CD8-positive, alpha-beta memory T cell (primary cell): ENCODE measurements at regions not wholly inside any gene's neighbourhood (a gene's known extent, or its start where the extent isn't known, plus 50 kb on each side); places are given as distances from the start of the nearest gene placed in this dataset.

ENCODE experiments used
- CTCF ChIA-PET: fragments of 350-600 bp; sonication (Branson Sonifier 250); formaldehyde crosslinking; loops from one replicate; lab custom pipeline; 2021; ENCODE audit warnings: antibody characterized with exemption; lab: Charles Lee
- POLR2A ChIA-PET: fragments of 350-600 bp; sonication (Branson Sonifier 250); formaldehyde crosslinking; loops from one replicate; lab custom pipeline; 2021; ENCODE audit warnings: antibody characterized with exemption; lab: Charles Lee
- DNase-seq, 5 donors: peaks; one replicate each; pipeline versions ENCODE4 v3.0.0 to v3.0.0-alpha.2; 2020 to 2022; ENCODE audit warnings: mixed read lengths in 1 of 5
- H3K27ac ChIP-seq: one replicate; pipeline ENCODE4 v1.7.0; 2013; ENCODE audit warnings: low read depth, mild to moderate bottlenecking, low read length, moderate library complexity
- H3K27me3 ChIP-seq: 2 replicates; pipeline ENCODE4 v1.7.0; 2013; ENCODE audit warnings: low read length, mild to moderate bottlenecking; ENCODE audit not compliant: insufficient read depth, poor library complexity, severe bottlenecking
- H3K36me3 ChIP-seq: 2 replicates; pipeline ENCODE4 v1.7.0; 2013; ENCODE audit warnings: mild to moderate bottlenecking, low read length, moderate library complexity; ENCODE audit not compliant: insufficient read depth
- H3K4me1 ChIP-seq: 2 replicates; pipeline ENCODE4 v1.7.0; 2013; ENCODE audit warnings: mild to moderate bottlenecking, low read length, moderate library complexity; ENCODE audit not compliant: insufficient read depth
- H3K4me3 ChIP-seq: 2 replicates; pipeline ENCODE4 v1.7.0; 2013; ENCODE audit warnings: mild to moderate bottlenecking, low read length
- H3K9me3 ChIP-seq: 2 replicates; pipeline ENCODE4 v1.7.0; 2013; ENCODE audit warnings: mild to moderate bottlenecking, low read length
- H3K27ac Mint-ChIP-seq, 8 donors: one replicate each; pipeline ENCODE4 v1.8.0; 2020 to 2021; ENCODE audit warnings: mixed read lengths in 8 of 8, mild to moderate bottlenecking in 6 of 8, inconsistent platforms in 3 of 8, moderate library complexity in 3 of 8
- H3K27me3 Mint-ChIP-seq, 2 donors: one replicate each; pipeline ENCODE4 v1.8.0; 2020 to 2021; ENCODE audit warnings: mixed read lengths in 2 of 2, mild to moderate bottlenecking in 1 of 2, moderate library complexity in 1 of 2
- H3K36me3 Mint-ChIP-seq, 3 donors: one replicate each; pipeline ENCODE4 v1.8.0; 2020 to 2021; ENCODE audit warnings: mixed read lengths in 3 of 3, inconsistent platforms in 1 of 3, mild to moderate bottlenecking in 1 of 3
- H3K4me1 Mint-ChIP-seq, 3 donors: one replicate each; pipeline ENCODE4 v1.8.0; 2020 to 2021; ENCODE audit warnings: mixed read lengths in 3 of 3, inconsistent platforms in 1 of 3, mild to moderate bottlenecking in 1 of 3
- H3K4me3 Mint-ChIP-seq, 7 donors: one replicate each; pipeline ENCODE4 v1.8.0; 2020 to 2021; ENCODE audit warnings: mixed read lengths in 7 of 7, mild to moderate bottlenecking in 6 of 7, moderate library complexity in 4 of 7, inconsistent platforms in 2 of 7
- H3K9me3 Mint-ChIP-seq, 5 donors: one replicate each; pipeline ENCODE4 v1.8.0; 2020 to 2022; ENCODE audit warnings: mixed read lengths in 5 of 5, mild to moderate bottlenecking in 3 of 5, moderate library complexity in 2 of 5, inconsistent platforms in 1 of 5

DNA sequence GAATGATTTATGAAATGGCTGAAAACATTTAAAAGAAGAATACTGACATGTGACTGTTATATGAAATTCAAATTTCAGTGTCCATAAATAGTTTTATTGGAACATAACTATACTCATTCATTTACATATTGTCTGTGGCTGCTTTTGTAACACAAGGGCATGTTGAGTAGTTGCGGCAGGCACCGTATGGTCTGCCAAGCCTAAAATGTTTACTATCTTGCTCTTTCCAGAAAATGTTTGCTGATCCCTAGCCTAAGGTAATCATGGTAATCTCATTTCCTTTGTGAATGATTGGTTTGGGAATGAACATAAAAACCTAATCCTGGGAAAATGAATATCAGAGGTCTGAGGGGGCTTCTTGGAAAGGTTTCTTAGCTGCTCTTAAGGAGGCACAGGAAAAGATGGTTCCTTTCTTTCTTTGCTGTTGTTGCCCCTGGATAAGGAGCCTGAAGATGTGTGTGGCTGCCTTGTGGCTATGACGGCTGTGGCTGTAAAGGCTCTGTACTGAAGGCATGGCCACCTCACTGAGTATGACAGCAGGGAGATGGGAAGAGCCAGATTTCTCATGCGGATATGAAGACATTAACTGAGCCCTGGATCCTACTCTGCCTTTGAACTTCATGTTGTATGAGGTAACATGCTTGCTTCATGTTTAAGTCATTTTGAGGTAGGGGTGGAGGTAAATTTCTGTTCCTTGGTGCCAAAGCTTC, 419.4 kb upstream of the CLINT1 start:
- H3K36me3 Mint-ChIP-seq: no peaks in the 10 kb centered on the region
- no peaks in the 10 kb centered on the region for H3K9me3 Mint-ChIP-seq
- ChIA-PET CTCF (no interaction called here), POLR2A (no interaction called here)
- Histone ChIP-seq H3K4me3 (no peak overlapping the region), H3K27ac (no peak overlapping the region), H3K9me3 (no peaks in the 10 kb centered on the region), H3K36me3 (no peaks in the 10 kb centered on the region), H3K27me3 (no peaks in the 10 kb centered on the region), H3K4me1 (no peaks in the 10 kb centered on the region)
- DNase-seq: no peak
- H3K27me3 Mint-ChIP-seq: peaks cover 0 to 5% of the 10 kb centered on the region in 2 donors
- no peak overlapping the region for H3K4me3 Mint-ChIP-seq
- no peak overlapping the region for H3K27ac Mint-ChIP-seq
- no peaks in the 10 kb centered on the region for H3K4me1 Mint-ChIP-seq

- CTCF ChIA-PET: no interaction called here
- H3K9me3 Mint-ChIP-seq: no peaks in the 10 kb centered on the region
- Histone ChIP-seq H3K9me3 (no peaks in the 10 kb centered on the region), H3K27me3 (no peaks in the 10 kb centered on the region), H3K27ac (no peak overlapping the region), H3K4me3 (no peak overlapping the region), H3K4me1 (no peaks in the 10 kb centered on the region), H3K36me3 (no peaks in the 10 kb centered on the region)
- H3K4me3 Mint-ChIP-seq: no peak overlapping the region
- H3K4me1 Mint-ChIP-seq: no peaks in the 10 kb centered on the region
- no peak for DNase-seq
- POLR2A ChIA-PET: no interaction called here
- no peaks in the 10 kb centered on the region for H3K36me3 Mint-ChIP-seq
- no peak overlapping the region for H3K27ac Mint-ChIP-seq
- H3K27me3 Mint-ChIP-seq: peaks cover 0 to 2% of the 10 kb centered on the region in 2 donors
Observed at GRCh38 chr5:158277276-158277675, 418.3 kb upstream of the CLINT1 start.

DNA sequence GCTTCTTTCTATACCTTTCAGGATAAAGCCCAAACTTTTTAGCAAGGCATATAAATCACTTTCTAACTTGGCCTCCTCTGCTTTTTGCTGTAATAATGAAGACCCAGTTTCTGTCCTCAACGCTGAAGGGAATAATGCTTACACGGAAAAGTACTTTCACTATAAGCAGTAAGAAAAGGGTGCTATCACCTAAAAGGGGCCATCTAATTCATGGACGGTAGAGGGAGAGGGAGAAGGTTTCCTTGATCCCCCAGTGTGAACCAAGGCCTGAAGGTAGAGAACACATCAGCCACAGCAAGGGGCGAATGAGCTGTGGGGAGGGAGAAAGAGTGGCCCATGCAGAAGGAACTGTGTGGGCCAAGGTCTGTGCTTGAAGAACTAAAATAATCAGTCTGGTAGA, 417.7 kb upstream of the CLINT1 start:
- Histone ChIP-seq H3K4me1 (no peaks in the 10 kb centered on the region), H3K36me3 (no peaks in the 10 kb centered on the region), H3K4me3 (no peak overlapping the region), H3K27ac (no peak overlapping the region), H3K27me3 (no peaks in the 10 kb centered on the region), H3K9me3 (no peaks in the 10 kb centered on the region)
- no peaks in the 10 kb centered on the region for H3K4me1 Mint-ChIP-seq
- H3K27ac Mint-ChIP-seq: no peak overlapping the region
- H3K4me3 Mint-ChIP-seq: no peak overlapping the region
- CTCF ChIA-PET: no interaction called here
- DNase-seq: no peak
- H3K36me3 Mint-ChIP-seq: no peaks in the 10 kb centered on the region
- no peaks in the 10 kb centered on the region for H3K9me3 Mint-ChIP-seq
- POLR2A ChIA-PET: no interaction called here
- peaks cover 0 to 2% of the 10 kb centered on the region in 2 donors for H3K27me3 Mint-ChIP-seq

GRCh38 chr5:158275511-158275910, 416.6 kb upstream of the CLINT1 start:
- no peaks in the 10 kb centered on the region for H3K9me3 Mint-ChIP-seq
- no peaks in the 10 kb centered on the region for H3K36me3 ChIP-seq
- H3K4me3 ChIP-seq: no peak overlapping the region
- DNase-seq: no peak
- H3K9me3 ChIP-seq: no peaks in the 10 kb centered on the region
- ChIA-PET CTCF (no interaction called here), POLR2A (no interaction called here)
- no peak overlapping the region for H3K27ac Mint-ChIP-seq
- H3K4me1 Mint-ChIP-seq: no peaks in the 10 kb centered on the region
- H3K27ac ChIP-seq: no peak overlapping the region
- peaks cover 0 to 2% of the 10 kb centered on the region in 2 donors for H3K27me3 Mint-ChIP-seq
- H3K4me1 ChIP-seq: no peaks in the 10 kb centered on the region
- no peak overlapping the region for H3K4me3 Mint-ChIP-seq
- H3K27me3 ChIP-seq: no peaks in the 10 kb centered on the region
- no peaks in the 10 kb centered on the region for H3K36me3 Mint-ChIP-seq

GRCh38 chr5:158273035-158273434, 414.1 kb upstream of the CLINT1 start:
- H3K4me3 Mint-ChIP-seq: no peak overlapping the region
- Histone ChIP-seq H3K4me3 (no peak overlapping the region), H3K27ac (no peak overlapping the region), H3K36me3 (no peaks in the 10 kb centered on the region), H3K9me3 (no peaks in the 10 kb centered on the region), H3K4me1 (no peaks in the 10 kb centered on the region), H3K27me3 (no peaks in the 10 kb centered on the region)
- H3K27me3 Mint-ChIP-seq: no peaks in the 10 kb centered on the region
- H3K27ac Mint-ChIP-seq: no peak overlapping the region
- no peak for DNase-seq
- CTCF ChIA-PET: no interaction called here
- H3K36me3 Mint-ChIP-seq: no peaks in the 10 kb centered on the region
- peaks cover 0 to 4% (median 0%) of the 10 kb centered on the region in 5 donors for H3K9me3 Mint-ChIP-seq
- H3K4me1 Mint-ChIP-seq: no peaks in the 10 kb centered on the region
- POLR2A ChIA-PET: no interaction called here

GRCh38 chr5:158272409-158272808, 413.5 kb upstream of the CLINT1 start:
- no peaks in the 10 kb centered on the region for H3K27me3 Mint-ChIP-seq
- DNase-seq: no peak
- H3K27me3 ChIP-seq: no peaks in the 10 kb centered on the region
- H3K27ac ChIP-seq: no peak overlapping the region
- H3K27ac Mint-ChIP-seq: no peak overlapping the region
- CTCF ChIA-PET: no interaction called here
- POLR2A ChIA-PET: no interaction called here
- H3K36me3 ChIP-seq: no peaks in the 10 kb centered on the region
- no peaks in the 10 kb centered on the region for H3K36me3 Mint-ChIP-seq
- H3K9me3 Mint-ChIP-seq: peaks cover 0 to 4% (median 0%) of the 10 kb centered on the region in 5 donors
- no peak overlapping the region for H3K4me3 Mint-ChIP-seq
- no peak overlapping the region for H3K4me3 ChIP-seq
- no peaks in the 10 kb centered on the region for H3K9me3 ChIP-seq
- H3K4me1 Mint-ChIP-seq: no peaks in the 10 kb centered on the region
- no peaks in the 10 kb centered on the region for H3K4me1 ChIP-seq

DNA sequence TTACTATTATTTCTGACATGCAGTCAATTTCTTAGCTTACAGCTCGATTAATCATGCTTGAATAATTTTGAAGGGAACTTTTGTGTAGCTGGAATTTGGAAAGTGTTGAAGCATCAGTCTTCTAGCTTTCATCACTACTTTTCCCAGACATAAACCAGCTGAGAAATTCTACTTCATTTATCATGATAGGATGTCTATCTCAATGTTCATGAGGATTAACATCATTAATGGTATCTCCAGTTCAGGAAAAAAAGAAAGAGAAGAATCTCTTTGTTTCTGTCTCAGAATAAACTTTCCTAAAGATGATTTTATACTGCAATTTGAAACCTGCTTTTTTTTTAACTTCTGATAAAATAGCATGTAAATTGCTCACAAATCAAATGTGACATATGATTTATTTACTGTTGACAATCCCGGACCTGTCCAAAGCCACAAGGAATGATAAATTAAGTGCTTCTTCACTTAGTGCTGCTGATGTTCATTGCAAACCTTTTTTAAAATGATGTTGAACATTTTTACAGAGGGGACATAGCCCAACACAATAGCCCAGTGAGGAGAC, 412.1 kb upstream of the CLINT1 start:
- H3K4me3 ChIP-seq: no peak overlapping the region
- Mint-ChIP-seq H3K4me1 (no peaks in the 10 kb centered on the region), H3K9me3 (peaks cover 0 to 4% (median 0%) of the 10 kb centered on the region in 5 donors), H3K36me3 (no peaks in the 10 kb centered on the region), H3K4me3 (no peak overlapping the region), H3K27ac (no peak overlapping the region), H3K27me3 (no peaks in the 10 kb centered on the region)
- ChIA-PET CTCF (no interaction called here), POLR2A (no interaction called here)
- no peak overlapping the region for H3K27ac ChIP-seq
- no peaks in the 10 kb centered on the region for H3K27me3 ChIP-seq
- H3K36me3 ChIP-seq: no peaks in the 10 kb centered on the region
- no peaks in the 10 kb centered on the region for H3K9me3 ChIP-seq
- no peaks in the 10 kb centered on the region for H3K4me1 ChIP-seq
- no peak for DNase-seq

DNA sequence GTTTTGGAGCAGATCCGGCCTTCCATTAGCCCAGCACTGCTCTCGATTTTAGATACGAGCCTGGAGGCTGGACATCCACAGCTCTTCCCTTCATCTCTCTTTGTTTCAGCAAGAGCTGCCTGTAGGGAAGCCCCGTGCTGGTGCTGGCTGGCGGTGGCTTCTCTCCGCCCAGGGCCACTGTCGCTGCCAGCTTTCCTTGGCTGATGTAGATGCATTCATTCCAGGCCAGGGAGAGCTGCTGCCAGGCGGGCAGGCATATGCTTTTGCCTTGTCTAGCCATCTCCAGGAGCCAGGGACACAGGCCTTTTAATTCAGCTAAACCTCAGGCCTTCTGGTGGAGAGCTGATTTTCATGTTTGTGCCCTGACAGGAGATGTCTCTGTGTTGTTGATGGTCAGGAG, 409.3 kb upstream of the CLINT1 start:
- peaks cover 0 to 1% of the 10 kb centered on the region in 2 donors for H3K27me3 Mint-ChIP-seq

More for the DNA sequence above, 409.3 kb upstream of the CLINT1 start:
- Histone ChIP-seq H3K9me3 (no peaks in the 10 kb centered on the region), H3K27ac (no peak overlapping the region), H3K27me3 (no peaks in the 10 kb centered on the region), H3K36me3 (no peaks in the 10 kb centered on the region), H3K4me3 (no peak overlapping the region), H3K4me1 (no peaks in the 10 kb centered on the region)
- no peaks in the 10 kb centered on the region for H3K4me1 Mint-ChIP-seq
- no peak overlapping the region for H3K27ac Mint-ChIP-seq
- POLR2A ChIA-PET: no interaction called here
- H3K9me3 Mint-ChIP-seq: peaks cover 0 to 4% (median 0%) of the 10 kb centered on the region in 5 donors
- DNase-seq: no peak
- no peaks in the 10 kb centered on the region for H3K36me3 Mint-ChIP-seq
- CTCF ChIA-PET: no interaction called here
- H3K4me3 Mint-ChIP-seq: no peak overlapping the region
